GM12892 (cell line): ENCODE measurements at regions not wholly inside any gene's neighbourhood (a gene's known extent, or its start where the extent isn't known, plus 50 kb on each side); places are given as distances from the start of the nearest gene placed in this dataset.

Source experiments
- POLR2A ChIP-seq: IDR thresholded peaks from 2 replicates; pipeline ENCODE4 v1.6.1; 2011; ENCODE audit warnings: low read depth, low read length, control low read depth
- TAF1 ChIP-seq: IDR thresholded peaks from 2 replicates; pipeline ENCODE4 v1.6.1; 2011; ENCODE audit warnings: low read depth, mild to moderate bottlenecking, control low read depth, low read length, borderline replicate concordance

DNA sequence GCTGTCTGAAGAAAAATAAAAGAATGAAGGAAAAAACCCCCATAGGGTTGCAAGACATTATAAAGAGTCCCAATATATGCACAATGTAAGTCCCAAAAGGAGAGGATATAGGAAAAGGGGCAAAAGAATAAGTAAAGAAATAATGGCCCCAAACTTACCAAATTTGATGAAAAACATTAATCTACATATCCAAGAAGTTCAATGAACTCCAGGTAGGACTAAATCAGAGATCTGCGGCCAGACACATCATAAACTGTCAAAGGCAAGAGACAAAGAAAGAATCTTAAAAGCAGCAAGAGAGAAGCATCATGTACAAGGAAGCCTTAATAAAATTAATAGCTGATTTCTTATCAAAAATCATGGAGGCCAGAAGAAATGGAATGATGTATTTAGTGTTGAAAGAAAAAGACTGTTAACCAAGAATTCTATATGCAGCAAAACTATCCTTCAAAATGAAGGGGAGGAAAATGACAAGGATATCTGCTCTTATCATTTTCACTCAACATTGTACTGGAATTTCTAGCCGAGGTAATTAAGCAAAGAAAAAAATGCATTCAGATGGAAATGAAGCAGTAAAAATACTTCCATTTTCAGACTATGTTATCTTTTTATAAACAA, 95.7 kb upstream of the GLI3 start:
- TF ChIP-seq POLR2A (no peak), TAF1 (no peak)
